ENCODE measurements at regions not wholly inside any gene's neighbourhood (a gene's known extent, or its start where the extent isn't known, plus 50 kb on each side); places are given as distances from the start of the nearest gene placed in this dataset.

DNA sequence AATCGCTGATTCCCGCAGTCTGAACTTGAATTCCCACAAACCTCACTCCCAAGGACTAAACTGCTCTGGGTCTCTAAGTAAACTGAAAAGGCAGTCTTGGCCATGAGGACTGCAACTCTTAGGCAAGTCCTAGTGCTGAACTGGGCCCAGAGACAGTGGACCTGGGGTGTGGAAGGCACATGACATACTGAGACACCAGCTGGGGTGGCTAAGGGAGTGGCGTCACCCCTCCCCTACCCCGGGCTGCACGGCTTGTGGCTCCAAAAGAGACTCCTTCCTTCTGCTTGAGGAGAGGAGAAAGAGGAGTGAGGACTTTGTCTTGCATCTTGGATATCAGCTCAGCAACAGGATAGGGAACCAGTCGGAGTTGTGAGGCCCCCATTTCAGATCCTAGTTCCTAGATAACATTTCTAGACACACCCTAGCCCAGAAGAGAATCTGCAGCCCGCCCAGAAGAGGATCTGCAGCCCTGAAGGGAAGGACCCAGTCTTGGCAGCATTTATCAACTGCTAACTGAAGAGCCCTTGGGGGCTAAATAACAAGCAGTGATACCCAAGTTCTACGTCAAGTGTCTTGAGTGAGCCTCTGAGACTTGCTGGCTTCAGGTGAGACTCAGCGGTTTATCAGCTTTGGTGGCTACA is 110.7 kb upstream of the C3orf80 start:
- TF ChIP-seq, protein P1, sequence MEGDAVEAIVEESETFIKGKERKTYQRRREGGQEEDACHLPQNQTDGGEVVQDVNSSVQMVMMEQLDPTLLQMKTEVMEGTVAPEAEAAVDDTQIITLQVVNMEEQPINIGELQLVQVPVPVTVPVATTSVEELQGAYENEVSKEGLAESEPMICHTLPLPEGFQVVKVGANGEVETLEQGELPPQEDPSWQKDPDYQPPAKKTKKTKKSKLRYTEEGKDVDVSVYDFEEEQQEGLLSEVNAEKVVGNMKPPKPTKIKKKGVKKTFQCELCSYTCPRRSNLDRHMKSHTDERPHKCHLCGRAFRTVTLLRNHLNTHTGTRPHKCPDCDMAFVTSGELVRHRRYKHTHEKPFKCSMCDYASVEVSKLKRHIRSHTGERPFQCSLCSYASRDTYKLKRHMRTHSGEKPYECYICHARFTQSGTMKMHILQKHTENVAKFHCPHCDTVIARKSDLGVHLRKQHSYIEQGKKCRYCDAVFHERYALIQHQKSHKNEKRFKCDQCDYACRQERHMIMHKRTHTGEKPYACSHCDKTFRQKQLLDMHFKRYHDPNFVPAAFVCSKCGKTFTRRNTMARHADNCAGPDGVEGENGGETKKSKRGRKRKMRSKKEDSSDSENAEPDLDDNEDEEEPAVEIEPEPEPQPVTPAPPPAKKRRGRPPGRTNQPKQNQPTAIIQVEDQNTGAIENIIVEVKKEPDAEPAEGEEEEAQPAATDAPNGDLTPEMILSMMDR (IDR thresholded peaks at IDR 0.05; ENCODE audit: low read depth, low read length): no peak
- no peak overlapping the region for H3K4me3 ChIP-seq (ENCODE audit: low read depth, low read length)

DNA sequence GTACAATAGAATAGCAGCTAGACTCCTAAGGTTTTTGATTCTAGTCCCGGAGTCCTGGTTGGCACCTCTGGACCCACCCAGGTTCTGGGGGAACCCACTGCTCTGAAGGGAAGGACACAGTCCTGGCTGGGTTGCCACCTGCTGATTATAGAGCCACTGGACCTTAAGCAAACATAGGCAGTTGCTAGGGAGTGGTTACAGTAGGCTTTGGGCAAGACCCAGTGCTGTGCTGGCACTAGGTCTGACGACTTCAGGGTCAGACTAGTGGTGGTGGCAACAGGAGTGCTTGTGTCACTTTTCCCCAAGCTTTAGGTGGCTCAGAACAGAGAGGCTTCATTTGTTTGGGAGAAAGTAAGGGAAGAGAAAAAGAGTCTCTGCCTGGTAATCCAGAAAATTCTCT is 109.8 kb upstream of the C3orf80 start:
- TF ChIP-seq, protein P1 (IDR thresholded peaks at IDR 0.05; ENCODE audit: low read depth, low read length): no peak

DNA sequence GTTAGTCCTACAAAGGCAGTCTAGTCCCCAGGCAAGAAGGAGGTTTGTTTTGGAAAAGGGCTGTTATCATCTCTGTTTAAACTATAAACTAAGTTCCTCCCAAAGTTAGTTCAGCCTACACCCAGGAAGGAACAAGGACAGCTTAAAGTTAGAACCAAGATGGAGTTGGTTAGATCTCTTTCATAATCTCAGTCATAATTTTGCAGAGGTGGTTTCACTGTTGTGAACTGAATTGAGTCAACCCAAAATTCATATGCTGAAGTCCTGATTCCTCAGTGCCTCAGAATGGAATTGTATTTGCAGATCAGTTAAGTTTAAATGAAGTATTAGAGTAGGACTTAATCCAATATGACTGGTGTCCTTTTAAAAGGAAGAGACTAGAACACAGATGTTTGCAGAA is 101.0 kb upstream of the C3orf80 start:
- TF ChIP-seq, protein P1 (IDR thresholded peaks at IDR 0.05; ENCODE audit: low read depth, low read length): no peak
- H3K4me3 ChIP-seq (ENCODE audit: low read depth, low read length): no peak overlapping the region

More for the DNA sequence above, 109.8 kb upstream of the C3orf80 start:
- H3K4me3 ChIP-seq (ENCODE audit: low read depth, low read length): no peak overlapping the region

DNA sequence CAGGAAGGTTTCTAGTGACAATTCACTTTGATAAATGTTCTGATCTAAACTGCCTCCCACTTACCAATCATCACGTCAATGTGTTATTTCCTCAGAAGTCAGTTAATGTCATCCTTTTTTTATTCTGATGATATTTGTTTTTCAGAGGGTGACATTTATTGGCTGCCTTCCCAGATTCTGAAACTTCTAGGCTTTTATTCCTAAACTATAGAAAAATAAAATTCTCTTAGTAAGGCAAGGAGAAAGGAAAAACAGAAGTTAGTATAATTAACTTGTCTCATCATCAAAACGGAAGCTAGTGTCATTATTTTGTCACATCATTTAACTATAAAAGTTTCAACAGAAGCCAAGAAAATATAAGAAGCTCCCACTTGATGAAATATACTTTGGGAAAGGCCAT is 100.0 kb upstream of the C3orf80 start:
- H3K4me3 ChIP-seq (ENCODE audit: low read depth, low read length): no peak overlapping the region
- TF ChIP-seq, protein P1 (IDR thresholded peaks at IDR 0.05; ENCODE audit: low read depth, low read length): no peak

DNA sequence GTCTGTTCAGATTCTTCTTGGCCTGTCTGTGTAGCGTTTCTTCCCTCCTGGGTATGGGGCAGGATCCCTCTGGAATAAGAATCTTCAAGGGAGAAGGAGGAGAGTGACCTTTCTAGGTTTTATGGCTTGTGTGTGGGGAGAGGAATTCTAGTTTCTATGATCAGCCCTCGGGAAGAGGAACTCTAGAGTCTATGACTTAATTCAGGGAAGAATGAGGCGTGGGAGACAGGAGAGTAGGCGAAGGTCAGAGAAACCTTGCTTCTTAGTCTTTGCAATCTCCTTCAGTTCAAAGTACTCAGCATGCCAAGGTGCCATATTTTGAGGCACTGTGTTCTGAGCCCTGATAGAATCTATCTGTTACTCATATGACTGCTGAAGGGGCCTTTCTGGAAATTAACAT is 99.2 kb upstream of the C3orf80 start:
- TF ChIP-seq, protein P1 (IDR thresholded peaks at IDR 0.05; ENCODE audit: low read depth, low read length): no peak
- H3K4me3 ChIP-seq (ENCODE audit: low read depth, low read length): no peak overlapping the region

DNA sequence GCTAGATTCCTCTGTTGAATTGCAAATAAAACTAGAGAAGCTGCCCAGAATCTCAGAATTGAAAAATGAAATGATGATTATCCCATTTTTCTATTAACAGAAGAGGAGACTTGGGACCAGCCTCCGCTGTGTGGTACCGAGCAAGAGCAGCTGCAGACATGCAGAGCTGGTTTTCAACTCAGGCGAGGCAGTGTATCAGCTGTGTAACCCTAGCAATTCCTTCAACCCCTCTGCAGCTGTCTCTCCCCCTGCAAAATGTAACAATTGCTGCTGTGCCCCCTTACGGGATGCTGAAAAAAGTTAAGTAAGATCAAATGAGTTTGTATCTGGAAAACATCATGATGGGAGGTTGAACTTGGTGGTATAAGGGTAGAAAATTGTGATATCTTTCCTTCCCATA is 98.5 kb upstream of the C3orf80 start:
- TF ChIP-seq, protein P1 (IDR thresholded peaks at IDR 0.05; ENCODE audit: low read depth, low read length): no peak
- H3K4me3 ChIP-seq (ENCODE audit: low read depth, low read length): no peak overlapping the region

DNA sequence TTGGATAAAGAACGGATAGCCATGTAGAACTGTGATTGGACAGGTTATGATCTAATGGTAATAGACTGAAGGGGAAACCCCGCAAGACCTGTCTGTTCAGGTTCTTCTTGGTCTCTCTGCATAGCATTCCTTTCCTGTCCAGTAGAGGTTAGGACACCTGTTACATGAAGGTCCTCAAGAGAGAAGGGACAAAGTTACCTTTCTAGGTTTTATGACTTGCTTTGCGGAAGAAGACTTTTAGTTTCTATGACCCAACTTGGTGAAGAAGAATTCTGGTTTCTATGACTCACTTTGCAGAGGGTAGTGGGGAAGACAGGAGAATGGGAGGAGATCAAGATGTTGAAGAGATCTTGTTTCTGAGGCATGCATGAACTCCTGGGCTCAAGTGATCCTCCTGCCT is 97.9 kb upstream of the C3orf80 start:
- TF ChIP-seq, protein P1 (IDR thresholded peaks at IDR 0.05; ENCODE audit: low read depth, low read length): no peak
- H3K4me3 ChIP-seq (ENCODE audit: low read depth, low read length): no peak overlapping the region
